ENCODE measurements at regions not wholly inside any gene's neighbourhood (a gene's known extent, or its start where the extent isn't known, plus 50 kb on each side); places are given as distances from the start of the nearest gene placed in this dataset.

DNA sequence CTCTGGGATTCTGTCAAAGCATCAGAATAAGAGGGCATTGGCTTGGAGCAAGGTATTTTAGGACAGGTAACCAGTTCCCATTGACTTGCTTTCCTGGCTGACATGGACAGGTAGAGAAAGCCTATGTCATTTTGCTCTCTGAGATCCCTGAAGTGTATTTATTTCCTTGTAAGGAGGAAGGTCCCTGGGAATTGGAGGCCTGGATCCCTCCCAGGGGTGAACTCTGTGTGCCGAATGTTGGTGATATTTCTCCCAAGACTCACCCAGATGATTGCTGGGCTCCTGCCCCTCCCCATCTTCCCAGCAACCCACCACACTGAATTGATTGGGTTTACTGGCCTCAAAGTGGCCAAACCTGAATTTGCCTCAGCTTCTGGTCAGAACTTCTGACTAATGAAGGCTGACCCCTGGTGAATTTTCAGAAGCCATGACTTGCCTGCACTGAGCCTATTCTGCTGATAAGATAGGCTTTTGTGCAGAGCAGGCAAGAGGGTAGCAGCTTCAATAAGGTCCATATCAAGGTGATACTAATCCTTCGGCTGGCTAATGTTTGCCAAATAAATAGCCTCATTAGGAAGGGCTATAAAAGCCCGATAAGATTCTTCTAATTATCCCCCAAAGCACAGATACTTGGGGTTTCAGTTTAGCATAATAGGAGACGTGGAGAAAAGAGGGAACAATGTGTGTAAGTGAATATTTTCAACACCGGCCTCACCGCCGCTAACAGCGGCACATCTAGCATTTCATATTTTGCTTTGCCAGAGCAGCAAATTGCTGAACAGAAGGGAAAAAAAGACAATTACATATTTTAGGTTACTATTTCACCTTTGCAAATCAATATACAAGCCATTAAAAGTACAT, 152.9 kb upstream of the PITX1 start:
- peak; percentile 46 for DNase-seq (ENCODE audit: low spot score)
- no peaks in the 10 kb centered on the region for H3K9me3 ChIP-seq
- H3K36me3 ChIP-seq, result no peaks in the 10 kb centered on the region
- no peak overlapping the region for H3K27ac ChIP-seq
- TF ChIP-seq, protein P1, sequence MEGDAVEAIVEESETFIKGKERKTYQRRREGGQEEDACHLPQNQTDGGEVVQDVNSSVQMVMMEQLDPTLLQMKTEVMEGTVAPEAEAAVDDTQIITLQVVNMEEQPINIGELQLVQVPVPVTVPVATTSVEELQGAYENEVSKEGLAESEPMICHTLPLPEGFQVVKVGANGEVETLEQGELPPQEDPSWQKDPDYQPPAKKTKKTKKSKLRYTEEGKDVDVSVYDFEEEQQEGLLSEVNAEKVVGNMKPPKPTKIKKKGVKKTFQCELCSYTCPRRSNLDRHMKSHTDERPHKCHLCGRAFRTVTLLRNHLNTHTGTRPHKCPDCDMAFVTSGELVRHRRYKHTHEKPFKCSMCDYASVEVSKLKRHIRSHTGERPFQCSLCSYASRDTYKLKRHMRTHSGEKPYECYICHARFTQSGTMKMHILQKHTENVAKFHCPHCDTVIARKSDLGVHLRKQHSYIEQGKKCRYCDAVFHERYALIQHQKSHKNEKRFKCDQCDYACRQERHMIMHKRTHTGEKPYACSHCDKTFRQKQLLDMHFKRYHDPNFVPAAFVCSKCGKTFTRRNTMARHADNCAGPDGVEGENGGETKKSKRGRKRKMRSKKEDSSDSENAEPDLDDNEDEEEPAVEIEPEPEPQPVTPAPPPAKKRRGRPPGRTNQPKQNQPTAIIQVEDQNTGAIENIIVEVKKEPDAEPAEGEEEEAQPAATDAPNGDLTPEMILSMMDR (IDR thresholded peaks at IDR 0.05), result no peak
- H3K27me3 ChIP-seq, result no peaks in the 10 kb centered on the region
- no peak overlapping the region for H3K4me3 ChIP-seq
- peaks cover 0 to 8% of the 10 kb centered on the region in 2 donors for H3K4me1 ChIP-seq

DNA sequence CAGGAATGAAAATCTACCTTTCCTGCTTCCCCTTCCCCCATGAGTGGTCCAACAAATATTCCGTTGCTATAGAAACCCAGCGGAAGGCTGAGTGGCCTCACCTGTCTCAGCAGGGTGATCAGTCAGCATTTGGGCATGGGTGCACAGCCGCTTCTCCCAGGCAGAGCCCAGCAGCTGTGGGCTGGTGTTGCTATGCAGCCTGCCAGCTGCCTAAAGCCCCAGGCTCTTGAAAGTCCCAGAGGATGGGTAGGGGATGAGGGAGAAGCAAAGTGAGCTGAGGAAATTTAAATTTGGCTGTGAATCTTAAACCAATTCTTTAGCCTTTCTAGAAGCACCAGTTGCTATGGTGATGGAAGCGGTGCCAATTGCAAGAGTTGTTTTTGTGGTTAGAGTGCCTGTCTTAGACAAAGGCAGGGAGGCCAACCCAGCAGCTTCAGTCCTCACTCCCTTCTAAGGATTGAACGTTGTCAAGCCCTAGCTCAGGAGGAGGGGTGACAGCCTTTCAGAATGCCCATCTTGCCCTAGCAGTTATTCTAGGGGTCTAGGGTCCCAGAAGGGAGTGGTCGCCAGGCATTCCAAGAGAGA, 151.5 kb upstream of the PITX1 start:
- Histone ChIP-seq H3K9me3 (no peaks in the 10 kb centered on the region), H3K36me3 (no peaks in the 10 kb centered on the region), H3K4me3 (no peak overlapping the region), H3K27ac (no peak overlapping the region), H3K27me3 (no peaks in the 10 kb centered on the region), H3K4me1 (no peaks in the 10 kb centered on the region)
- DNase-seq (ENCODE audit: low spot score), result peak; percentile 43
- TF ChIP-seq, protein P1 (IDR thresholded peaks at IDR 0.05), result no peak

DNA sequence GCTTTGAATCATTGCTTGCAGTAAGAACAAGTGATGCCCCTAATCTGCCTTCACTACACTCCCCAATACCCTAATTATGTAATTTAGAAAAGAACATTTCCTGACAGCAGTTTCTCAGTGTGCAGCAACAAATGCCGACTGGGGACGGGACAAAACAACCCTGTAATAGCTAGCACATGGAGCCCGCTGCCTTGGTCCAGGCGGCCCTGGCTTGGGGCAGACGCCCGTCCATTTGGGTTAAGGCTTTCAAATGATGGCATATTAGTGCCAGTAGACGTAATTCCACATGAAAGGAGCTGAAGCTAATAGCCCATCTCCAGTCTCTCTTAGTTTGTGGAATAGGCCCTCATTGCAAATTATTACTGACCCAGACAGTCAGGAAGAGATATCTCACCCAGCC, 150.6 kb upstream of the PITX1 start:
- Histone ChIP-seq H3K4me3 (no peak overlapping the region), H3K4me1 (no peaks in the 10 kb centered on the region), H3K27ac (no peak overlapping the region), H3K9me3 (no peaks in the 10 kb centered on the region), H3K27me3 (no peaks in the 10 kb centered on the region), H3K36me3 (no peaks in the 10 kb centered on the region)
- DNase-seq (ENCODE audit: low spot score), result peak; percentile 34
- TF ChIP-seq, protein P1 (IDR thresholded peaks at IDR 0.05), result no peak

DNA sequence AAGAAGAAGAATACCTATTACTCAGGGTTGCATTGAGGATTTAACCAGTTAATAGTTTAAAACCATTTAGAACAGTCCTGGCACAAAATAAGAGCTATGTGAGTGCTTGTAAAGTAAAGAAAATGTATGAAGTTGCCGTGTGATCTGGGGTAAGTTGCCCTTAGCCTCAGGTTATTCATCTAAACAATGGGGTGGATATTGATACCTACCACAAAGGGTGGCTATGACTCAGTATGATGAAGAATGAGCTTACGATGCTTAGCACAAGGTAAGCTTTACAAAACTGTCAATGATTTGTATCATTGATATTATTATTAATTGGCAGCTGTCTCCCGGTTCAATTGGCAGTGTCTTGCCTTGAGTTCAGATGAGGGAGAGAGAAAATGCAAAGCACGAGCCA, 149.4 kb upstream of the PITX1 start:
- TF ChIP-seq, protein P1 (IDR thresholded peaks at IDR 0.05), result no peak
- no peaks in the 10 kb centered on the region for H3K4me1 ChIP-seq
- H3K9me3 ChIP-seq, result no peaks in the 10 kb centered on the region
- H3K4me3 ChIP-seq, result no peak overlapping the region
- no peak overlapping the region for H3K27ac ChIP-seq
- no peaks in the 10 kb centered on the region for H3K36me3 ChIP-seq
- DNase-seq (ENCODE audit: low spot score), result no peak
- H3K27me3 ChIP-seq, result no peaks in the 10 kb centered on the region

DNA sequence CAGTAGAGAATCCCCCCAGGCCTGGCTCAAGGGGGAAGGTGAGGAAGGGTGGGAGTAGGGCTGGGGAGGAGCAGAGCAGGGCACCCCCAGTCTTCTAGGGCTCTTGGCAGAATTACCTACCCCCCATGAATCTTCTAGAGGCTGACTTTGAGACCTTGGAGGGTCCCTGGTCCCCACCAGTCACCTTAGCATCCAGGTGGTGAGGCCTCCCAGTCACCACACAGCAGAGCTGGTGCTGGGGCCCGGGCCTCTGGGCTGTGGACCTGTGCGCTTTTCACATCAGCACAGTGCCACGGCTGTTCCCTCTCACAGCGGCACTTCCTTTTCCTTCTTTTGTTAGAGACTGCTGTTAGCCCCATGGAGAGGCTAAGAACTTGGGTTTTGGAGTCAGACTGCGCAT, 148.6 kb upstream of the PITX1 start:
- no peaks in the 10 kb centered on the region for H3K4me1 ChIP-seq
- H3K27ac ChIP-seq, result no peak overlapping the region
- TF ChIP-seq, protein P1 (IDR thresholded peaks at IDR 0.05), result no peak
- no peaks in the 10 kb centered on the region for H3K9me3 ChIP-seq
- H3K36me3 ChIP-seq, result no peaks in the 10 kb centered on the region
- no peaks in the 10 kb centered on the region for H3K27me3 ChIP-seq
- DNase-seq (ENCODE audit: low spot score), result peak; percentile 23
- no peak overlapping the region for H3K4me3 ChIP-seq

Measured in right atrium auricular region (tissue), 2 donors.